Loucy (cell line): ENCODE measurements at regions not wholly inside any gene's neighbourhood (a gene's known extent, or its start where the extent isn't known, plus 50 kb on each side); places are given as distances from the start of the nearest gene placed in this dataset.

ENCODE experiments used
- H2AFZ ChIP-seq: fragments of 200-600 bp; sonication (generic); 2 replicates; pipeline ENCODE4 v1.6.0; 2016; ENCODE audit warnings: antibody characterized with exemption, mild to moderate bottlenecking, low read length, moderate library complexity
- H3F3A ChIP-seq: fragments of 200-600 bp; 2 replicates; pipeline ENCODE4 v1.6.0; 2016; ENCODE audit warnings: antibody characterized with exemption, low read depth, mild to moderate bottlenecking
- H3K27me3 ChIP-seq: fragments of 200-600 bp; sonication (generic); 2 replicates; pipeline ENCODE4 v1.6.1; 2014; ENCODE audit warnings: low read length, mild to moderate bottlenecking; ENCODE audit not compliant: insufficient read depth, poor library complexity, severe bottlenecking
- H3K36me3 ChIP-seq: fragments of 200-600 bp; sonication (generic); 2 replicates; pipeline ENCODE4 v1.6.1; 2016; ENCODE audit warnings: low read length; ENCODE audit not compliant: insufficient read depth
- H3K4me1 ChIP-seq: fragments of 200-600 bp; sonication (generic); 2 replicates; pipeline ENCODE4 v1.5.1; 2014; ENCODE audit warnings: low read length, mild to moderate bottlenecking; ENCODE audit not compliant: insufficient read depth, poor library complexity, severe bottlenecking
- H3K4me2 ChIP-seq: fragments of 200-600 bp; sonication (generic); 2 replicates; pipeline ENCODE4 v1.6.0; 2014; ENCODE audit warnings: antibody characterized with exemption, low read length, low read depth, mild to moderate bottlenecking; ENCODE audit not compliant: poor library complexity, severe bottlenecking
- H3K4me3 ChIP-seq: fragments of 200-600 bp; sonication (generic); 2 replicates; pipeline ENCODE4 v1.5.1; 2014; ENCODE audit warnings: low read length, mild to moderate bottlenecking, mixed read lengths; ENCODE audit not compliant: poor library complexity, severe bottlenecking
- H3K79me2 ChIP-seq: fragments of 200-600 bp; sonication (generic); 2 replicates; pipeline ENCODE4 v1.6.1; 2014; ENCODE audit warnings: low read length; ENCODE audit not compliant: insufficient read depth
- H3K9ac ChIP-seq: fragments of 200-600 bp; sonication (generic); 2 replicates; pipeline ENCODE4 v1.6.0; 2014; ENCODE audit warnings: mild to moderate bottlenecking, low read depth, low read length, moderate library complexity; ENCODE audit not compliant: poor library complexity, severe bottlenecking
- H3K9me2 ChIP-seq: fragments of 200-600 bp; sonication (generic); replicated peaks from 2 replicates; pipeline ENCODE4 v1.6.1; 2016; ENCODE audit warnings: low read depth, low read length, mixed read lengths
- H3K9me3 ChIP-seq: fragments of 200-600 bp; sonication (generic); 2 replicates; pipeline ENCODE4 v1.6.1; 2014; ENCODE audit warnings: mild to moderate bottlenecking, antibody characterized with exemption, low read length, low read depth; ENCODE audit not compliant: insufficient read depth
- H4K20me1 ChIP-seq: fragments of 200-600 bp; sonication (generic); 2 replicates; pipeline ENCODE4 v1.6.0; 2014; ENCODE audit warnings: antibody characterized with exemption, low read length, mild to moderate bottlenecking; ENCODE audit not compliant: insufficient read depth, poor library complexity, severe bottlenecking
- CTCF ChIP-seq: fragments of 200-600 bp; sonication (generic); conservative IDR thresholded peaks from 2 replicates; pipeline ENCODE4 v1.5.1; 2014; ENCODE audit warnings: mild to moderate bottlenecking, antibody characterized with exemption, low read length
- EZH2phosphoT487 ChIP-seq: fragments of 200-600 bp; IDR thresholded peaks from 2 replicates; pipeline ENCODE4 v1.6.1; 2018; ENCODE audit warnings: antibody characterized with exemption, mild to moderate bottlenecking, moderate library complexity, borderline replicate concordance

- Histone ChIP-seq H3F3A (no peaks in the 10 kb centered on the region), H3K27me3 (no peaks in the 10 kb centered on the region), H3K9me3 (peaks cover 5% of the 10 kb centered on the region), H2AFZ (no peak overlapping the region), H3K79me2 (no peaks in the 10 kb centered on the region), H3K36me3 (no peaks in the 10 kb centered on the region), H3K9me2 (no peaks in the 10 kb centered on the region), H3K4me2 (no peak overlapping the region), H3K4me3 (no peak overlapping the region), H3K9ac (no peak overlapping the region), H4K20me1 (no peaks in the 10 kb centered on the region), H3K4me1 (no peaks in the 10 kb centered on the region)
- TF ChIP-seq EZH2phosphoT487 (no peak), CTCF (no peak)
Observed at GRCh38 chr3:139185527-139185926, 140.8 kb upstream of the PRR23C start.

GRCh38 chr3:139187154-139187553 is 142.5 kb upstream of the PRR23C start:
- no peak overlapping the region for H3K4me2 ChIP-seq
- no peak overlapping the region for H3K9ac ChIP-seq
- no peaks in the 10 kb centered on the region for H3K36me3 ChIP-seq
- no peaks in the 10 kb centered on the region for H4K20me1 ChIP-seq
- TF ChIP-seq EZH2phosphoT487 (no peak), CTCF (no peak)
- H3K9me2 ChIP-seq, result no peaks in the 10 kb centered on the region
- H3K27me3 ChIP-seq, result no peaks in the 10 kb centered on the region
- no peak overlapping the region for H3K4me3 ChIP-seq
- H2AFZ ChIP-seq, result no peak overlapping the region
- H3K9me3 ChIP-seq, result no peaks in the 10 kb centered on the region
- no peaks in the 10 kb centered on the region for H3F3A ChIP-seq
- H3K4me1 ChIP-seq, result no peaks in the 10 kb centered on the region
- no peaks in the 10 kb centered on the region for H3K79me2 ChIP-seq

GRCh38 chr3:139187648-139188047 is 143.0 kb upstream of the PRR23C start:
- H3K36me3 ChIP-seq, result no peaks in the 10 kb centered on the region
- no peaks in the 10 kb centered on the region for H3K9me2 ChIP-seq
- H3K4me1 ChIP-seq, result no peaks in the 10 kb centered on the region
- no peaks in the 10 kb centered on the region for H3K9me3 ChIP-seq
- no peaks in the 10 kb centered on the region for H3F3A ChIP-seq
- no peak for TF ChIP-seq EZH2phosphoT487
- peak; percentile 30 for TF ChIP-seq CTCF
- H3K27me3 ChIP-seq, result no peaks in the 10 kb centered on the region
- no peak overlapping the region for H3K9ac ChIP-seq
- no peaks in the 10 kb centered on the region for H4K20me1 ChIP-seq
- H3K4me2 ChIP-seq, result no peak overlapping the region
- no peak overlapping the region for H2AFZ ChIP-seq
- H3K4me3 ChIP-seq, result no peak overlapping the region
- no peaks in the 10 kb centered on the region for H3K79me2 ChIP-seq
